ENCODE measurements at regions not wholly inside any gene's neighbourhood (a gene's known extent, or its start where the extent isn't known, plus 50 kb on each side); places are given as distances from the start of the nearest gene placed in this dataset.

DNA sequence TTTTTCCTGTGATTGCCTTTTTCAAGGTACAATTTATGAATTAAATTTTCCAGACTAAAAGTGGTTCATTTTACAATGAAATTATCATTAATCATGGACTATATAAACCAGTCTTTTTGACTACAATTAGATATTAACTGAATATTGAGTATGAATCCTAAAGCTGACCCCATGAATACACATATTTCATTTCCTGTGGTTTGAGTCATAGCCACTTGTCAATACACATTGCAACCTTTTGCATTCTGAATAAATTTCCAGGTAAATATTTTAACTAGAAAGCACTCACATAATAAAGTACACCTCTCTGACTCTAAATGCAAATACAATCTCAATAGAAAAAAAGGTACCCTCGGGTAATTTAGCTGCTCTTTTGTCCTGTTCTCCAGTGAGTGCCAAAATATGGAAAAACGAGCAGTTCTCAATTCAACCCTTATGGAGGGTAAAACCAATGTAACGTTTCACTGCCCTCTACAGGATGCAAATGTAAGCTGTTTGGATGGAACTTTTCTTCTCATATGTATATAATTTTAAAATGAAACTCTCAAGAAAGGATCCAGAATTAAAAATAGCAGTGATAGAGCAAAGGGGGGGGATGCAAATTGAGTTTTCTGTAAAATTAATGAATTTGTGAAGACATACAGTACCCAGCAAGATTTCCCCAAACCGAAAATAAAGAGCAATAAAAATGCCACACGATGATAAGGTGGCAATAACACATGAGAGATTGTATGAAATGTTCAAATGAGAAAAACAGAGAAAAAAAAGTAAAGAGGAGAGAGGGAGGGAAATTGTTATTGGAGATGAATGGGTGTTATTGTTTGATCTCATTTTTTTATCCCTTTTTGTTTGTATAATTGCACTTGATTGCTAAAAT is 1795.7 kb upstream of the PIK3C3 start:
- TF ChIP-seq, protein P1, sequence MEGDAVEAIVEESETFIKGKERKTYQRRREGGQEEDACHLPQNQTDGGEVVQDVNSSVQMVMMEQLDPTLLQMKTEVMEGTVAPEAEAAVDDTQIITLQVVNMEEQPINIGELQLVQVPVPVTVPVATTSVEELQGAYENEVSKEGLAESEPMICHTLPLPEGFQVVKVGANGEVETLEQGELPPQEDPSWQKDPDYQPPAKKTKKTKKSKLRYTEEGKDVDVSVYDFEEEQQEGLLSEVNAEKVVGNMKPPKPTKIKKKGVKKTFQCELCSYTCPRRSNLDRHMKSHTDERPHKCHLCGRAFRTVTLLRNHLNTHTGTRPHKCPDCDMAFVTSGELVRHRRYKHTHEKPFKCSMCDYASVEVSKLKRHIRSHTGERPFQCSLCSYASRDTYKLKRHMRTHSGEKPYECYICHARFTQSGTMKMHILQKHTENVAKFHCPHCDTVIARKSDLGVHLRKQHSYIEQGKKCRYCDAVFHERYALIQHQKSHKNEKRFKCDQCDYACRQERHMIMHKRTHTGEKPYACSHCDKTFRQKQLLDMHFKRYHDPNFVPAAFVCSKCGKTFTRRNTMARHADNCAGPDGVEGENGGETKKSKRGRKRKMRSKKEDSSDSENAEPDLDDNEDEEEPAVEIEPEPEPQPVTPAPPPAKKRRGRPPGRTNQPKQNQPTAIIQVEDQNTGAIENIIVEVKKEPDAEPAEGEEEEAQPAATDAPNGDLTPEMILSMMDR (IDR thresholded peaks at IDR 0.05 in 2 of 3, conservative IDR thresholded peaks at IDR 0.05 in 1 of 3; ENCODE audit: control insufficient read depth in 2 of 3, extremely low read depth in 1 of 3, insufficient read depth in 1 of 3, low read depth in 3 of 3, low read length in 3 of 3) = peak; percentile 33 to 62 (median 44); a peak in 4 of 6 replicates
- no peak for TF ChIP-seq CBX5 (IDR thresholded peaks at IDR 0.05; ENCODE audit: low read depth)
- TF ChIP-seq, protein P2, sequence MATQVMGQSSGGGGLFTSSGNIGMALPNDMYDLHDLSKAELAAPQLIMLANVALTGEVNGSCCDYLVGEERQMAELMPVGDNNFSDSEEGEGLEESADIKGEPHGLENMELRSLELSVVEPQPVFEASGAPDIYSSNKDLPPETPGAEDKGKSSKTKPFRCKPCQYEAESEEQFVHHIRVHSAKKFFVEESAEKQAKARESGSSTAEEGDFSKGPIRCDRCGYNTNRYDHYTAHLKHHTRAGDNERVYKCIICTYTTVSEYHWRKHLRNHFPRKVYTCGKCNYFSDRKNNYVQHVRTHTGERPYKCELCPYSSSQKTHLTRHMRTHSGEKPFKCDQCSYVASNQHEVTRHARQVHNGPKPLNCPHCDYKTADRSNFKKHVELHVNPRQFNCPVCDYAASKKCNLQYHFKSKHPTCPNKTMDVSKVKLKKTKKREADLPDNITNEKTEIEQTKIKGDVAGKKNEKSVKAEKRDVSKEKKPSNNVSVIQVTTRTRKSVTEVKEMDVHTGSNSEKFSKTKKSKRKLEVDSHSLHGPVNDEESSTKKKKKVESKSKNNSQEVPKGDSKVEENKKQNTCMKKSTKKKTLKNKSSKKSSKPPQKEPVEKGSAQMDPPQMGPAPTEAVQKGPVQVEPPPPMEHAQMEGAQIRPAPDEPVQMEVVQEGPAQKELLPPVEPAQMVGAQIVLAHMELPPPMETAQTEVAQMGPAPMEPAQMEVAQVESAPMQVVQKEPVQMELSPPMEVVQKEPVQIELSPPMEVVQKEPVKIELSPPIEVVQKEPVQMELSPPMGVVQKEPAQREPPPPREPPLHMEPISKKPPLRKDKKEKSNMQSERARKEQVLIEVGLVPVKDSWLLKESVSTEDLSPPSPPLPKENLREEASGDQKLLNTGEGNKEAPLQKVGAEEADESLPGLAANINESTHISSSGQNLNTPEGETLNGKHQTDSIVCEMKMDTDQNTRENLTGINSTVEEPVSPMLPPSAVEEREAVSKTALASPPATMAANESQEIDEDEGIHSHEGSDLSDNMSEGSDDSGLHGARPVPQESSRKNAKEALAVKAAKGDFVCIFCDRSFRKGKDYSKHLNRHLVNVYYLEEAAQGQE (IDR thresholded peaks at IDR 0.05; ENCODE audit: low read depth, low read length) = no peak

All from GM12878 (cell line).